GM12878 (cell line): ENCODE measurements at regions not wholly inside any gene's neighbourhood (a gene's known extent, or its start where the extent isn't known, plus 50 kb on each side); places are given as distances from the start of the nearest gene placed in this dataset.

ENCODE experiments used
- ATAC-seq: fragments of 200-7000 bp; cut with Tn5 transposase; 3 replicates; pipeline ENCODE4 v1.9.1; 2020; ENCODE audit warnings: mild to moderate bottlenecking, moderate library complexity
- BruUV-seq: library from RNA; stranded (reverse); fragments of 400-500 nt; replicated peaks from 2 replicates; lab custom pipeline; 2021; lab: Mats Ljungman, UMichigan
- CTCF ChIA-PET: fragments of 300-600 bp; sonication (Branson Sonifier 250); formaldehyde crosslinking; extraction: SDS; loops from one replicate; lab custom pipeline; 2021; ENCODE audit warnings: inconsistent platforms; lab: Yijun Ruan, JAX
- POLR2A ChIA-PET: fragments of 350-600 bp; formaldehyde crosslinking; extraction: SDS; loops from one replicate; lab custom pipeline; 2021; ENCODE audit warnings: inconsistent platforms; lab: Charles Lee
- RAD21 ChIA-PET: fragments of 300-600 bp; sonication (Branson Sonifier 250); formaldehyde crosslinking; loops from one replicate; lab custom pipeline; 2023; ENCODE audit warnings: antibody characterized with exemption; ENCODE audit not compliant: unreplicated experiment; lab: Charles Lee
- SMC1A ChIA-PET: fragments of 300-600 bp; sonication (Branson Sonifier 250); formaldehyde crosslinking; loops from one replicate; lab custom pipeline; 2023; ENCODE audit not compliant: unreplicated experiment, uncharacterized antibody; lab: Charles Lee
- DNase-seq: peaks from one replicate; pipeline ENCODE4 v3.0.0-alpha.2; 2011; ENCODE audit warnings: low read depth, low spot score
- FAIRE-seq: peaks from 3 replicates; lab custom pipeline; 2011; peaks lifted over from hg19 to GRCh38; lab: Jason Lieb, UNC
- H2AFZ ChIP-seq: 2 replicates; pipeline ENCODE4 v1.6.0; 2011; ENCODE audit warnings: low read depth, low read length, control low read depth; ENCODE audit not compliant: control insufficient read depth
- H3K27ac ChIP-seq: 2 replicates; pipeline ENCODE4 v1.5.1; 2011; ENCODE audit warnings: control low read depth; ENCODE audit not compliant: control insufficient read depth, insufficient read depth
- H3K27me3 ChIP-seq, 2 experiments: replicated peaks in 1 of 2; 2 replicates each; pipeline versions ENCODE4 v1.6.0 to v1.6.1; 2011; ENCODE audit warnings: low read length in 1 of 2; ENCODE audit not compliant: control insufficient read depth in 2 of 2, insufficient read depth in 2 of 2
- H3K36me3 ChIP-seq, 2 experiments: 2 replicates each; pipeline ENCODE4 v1.5.1; 2011; ENCODE audit warnings: low read length in 1 of 2; ENCODE audit not compliant: control insufficient read depth in 2 of 2, insufficient read depth in 2 of 2
- H3K4me1 ChIP-seq: 2 replicates; pipeline ENCODE4 v1.6.1; 2011; ENCODE audit warnings: mild to moderate bottlenecking, low read length, moderate library complexity, mixed read lengths; ENCODE audit not compliant: control insufficient read depth, insufficient read depth
- H3K4me2 ChIP-seq: 2 replicates; pipeline ENCODE4 v1.6.0; 2011; ENCODE audit warnings: control low read depth; ENCODE audit not compliant: control insufficient read depth, insufficient read depth
- H3K4me3 ChIP-seq: fragments of 200-600 bp; sonication (generic); 2 replicates; pipeline ENCODE4 v1.5.1; 2016
- H3K79me2 ChIP-seq: 2 replicates; pipeline ENCODE4 v1.6.0; 2011; ENCODE audit warnings: low read length; ENCODE audit not compliant: control insufficient read depth, insufficient read depth
- H3K9ac ChIP-seq: 2 replicates; pipeline ENCODE4 v1.8.0; 2011; ENCODE audit warnings: low read length, control low read depth, mixed read lengths; ENCODE audit not compliant: control insufficient read depth, insufficient read depth
- H3K9me3 ChIP-seq: replicated peaks from 3 replicates; pipeline ENCODE4 v1.5.1; 2011; ENCODE audit warnings: mild to moderate bottlenecking, low read length; ENCODE audit not compliant: control insufficient read depth, insufficient read depth
- H4K20me1 ChIP-seq: 2 replicates; pipeline ENCODE4 v1.6.0; 2011; ENCODE audit not compliant: control insufficient read depth, insufficient read depth
- ATF7 ChIP-seq: fragments of 450-650 bp; IDR thresholded peaks from 2 replicates; pipeline ENCODE4 v1.6.1; 2016; ENCODE audit warnings: low read depth, mild to moderate bottlenecking
- BMI1 ChIP-seq: fragments of 450-650 bp; IDR thresholded peaks from 2 replicates; pipeline ENCODE4 v1.6.1; 2016; ENCODE audit warnings: mild to moderate bottlenecking, moderate library complexity, borderline replicate concordance
- HDAC2 ChIP-seq: fragments of 200-600 bp; sonication (generic); IDR thresholded peaks from 2 replicates; pipeline ENCODE4 v1.6.1; 2017
- IKZF1 ChIP-seq: fragments of 450-650 bp; conservative IDR thresholded peaks from 2 replicates; pipeline ENCODE4 v1.6.1; 2017; ENCODE audit warnings: antibody characterized with exemption, mild to moderate bottlenecking
- MYC ChIP-seq: IDR thresholded peaks from 2 replicates; pipeline ENCODE4 v1.6.1; 2011; ENCODE audit warnings: mild to moderate bottlenecking, low read length, moderate library complexity, inconsistent platforms; ENCODE audit not compliant: insufficient read depth, insufficient replicate concordance, insufficient read length, severe bottlenecking
- NFYA ChIP-seq: IDR thresholded peaks from 2 replicates; pipeline ENCODE4 v1.6.1; 2011; ENCODE audit warnings: low read depth, mild to moderate bottlenecking, low read length, improper control_type of control experiment, borderline replicate concordance
- PML ChIP-seq: IDR thresholded peaks from 2 replicates; pipeline ENCODE4 v1.6.1; 2012; ENCODE audit warnings: low read length, inconsistent platforms
- PRDM15 ChIP-seq: fragments of 450-650 bp; formaldehyde crosslinking; IDR thresholded peaks from 2 replicates; pipeline ENCODE4 v1.4.0; 2020; ENCODE audit warnings: mild to moderate bottlenecking, moderate library complexity
- SRF ChIP-seq, 2 experiments: IDR thresholded peaks; 2 replicates each; pipeline ENCODE4 v1.6.1; 2011; ENCODE audit warnings: low read depth in 2 of 2, low read length in 2 of 2, mild to moderate bottlenecking in 1 of 2, moderate library complexity in 1 of 2
- TBL1XR1 ChIP-seq: IDR thresholded peaks from 2 replicates; pipeline ENCODE4 v1.6.1; 2012; ENCODE audit warnings: low read depth, low read length, improper control_type of control experiment
- whole genome bisulfite sequencing: methylation state at CpG from one replicate; pipeline ENCODE4 v1.1.6; 2016; ENCODE audit warnings: low lambda C conversion rate; ENCODE audit not compliant: insufficient replicate concordance, insufficient coverage; ENCODE audit errors: missing lambda C conversion rate; 5-methylcytosine and 5-hydroxymethylcytosine counted together
- in situ Hi-C: fragments of 300-500 bp; cut with MboI; formaldehyde crosslinking; loops from 9 replicates; pipeline ENCODE4 v1.14.3; 2018; ENCODE audit warnings: mixed read lengths
- intact Hi-C: fragments of 100-400 bp; cut with micrococcal nuclease; formaldehyde crosslinking; loops from one replicate; pipeline ENCODE4 v1.14.2; 2022; ENCODE audit not compliant: unreplicated experiment
- TF ChIP-seq, protein P1 (sequence below): fragments of 450-650 bp; IDR thresholded peaks from 2 replicates; pipeline ENCODE4 v1.6.1; 2016; ENCODE audit warnings: mild to moderate bottlenecking, moderate library complexity, borderline replicate concordance
- TF ChIP-seq, protein P2 (sequence below): fragments of 450-650 bp; IDR thresholded peaks from 2 replicates; pipeline ENCODE4 v1.6.1; 2017; ENCODE audit warnings: low read depth, mild to moderate bottlenecking, moderate library complexity

DNA sequence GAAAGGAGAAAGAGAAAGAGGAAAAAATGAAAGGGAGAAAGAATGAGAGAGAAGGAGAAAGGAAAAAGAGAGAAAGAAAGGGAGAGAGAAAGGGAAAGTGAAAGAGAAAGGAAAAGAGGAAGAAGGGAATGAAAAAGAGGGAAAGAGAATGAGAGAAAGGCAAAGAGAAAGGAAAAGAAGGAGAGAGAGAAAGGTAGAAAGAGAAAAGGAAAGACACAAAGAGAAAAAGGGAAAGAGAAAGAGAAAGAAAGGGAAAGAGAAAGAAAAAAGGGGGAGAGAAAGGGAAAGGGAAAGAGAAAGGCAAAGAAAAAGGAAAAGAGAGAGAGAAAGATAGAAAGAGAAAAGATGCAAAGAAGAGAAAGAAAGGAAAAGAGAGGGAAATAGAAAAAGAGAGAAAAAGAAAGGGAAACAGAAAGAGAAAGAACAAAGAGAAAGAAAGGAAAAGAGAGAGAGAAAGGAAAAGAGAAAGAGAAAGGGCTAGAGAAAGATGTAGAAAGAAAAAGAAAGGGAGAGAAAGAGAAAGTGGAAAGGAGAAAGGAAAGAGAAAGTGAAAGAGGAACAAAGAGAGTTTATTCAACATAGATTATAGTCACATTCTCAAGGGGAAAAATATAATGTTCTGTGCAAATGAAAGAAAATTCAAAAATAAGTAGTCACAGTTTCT, 165.2 kb downstream of the TMEM38B start (continued):
- TF ChIP-seq, protein P1, sequence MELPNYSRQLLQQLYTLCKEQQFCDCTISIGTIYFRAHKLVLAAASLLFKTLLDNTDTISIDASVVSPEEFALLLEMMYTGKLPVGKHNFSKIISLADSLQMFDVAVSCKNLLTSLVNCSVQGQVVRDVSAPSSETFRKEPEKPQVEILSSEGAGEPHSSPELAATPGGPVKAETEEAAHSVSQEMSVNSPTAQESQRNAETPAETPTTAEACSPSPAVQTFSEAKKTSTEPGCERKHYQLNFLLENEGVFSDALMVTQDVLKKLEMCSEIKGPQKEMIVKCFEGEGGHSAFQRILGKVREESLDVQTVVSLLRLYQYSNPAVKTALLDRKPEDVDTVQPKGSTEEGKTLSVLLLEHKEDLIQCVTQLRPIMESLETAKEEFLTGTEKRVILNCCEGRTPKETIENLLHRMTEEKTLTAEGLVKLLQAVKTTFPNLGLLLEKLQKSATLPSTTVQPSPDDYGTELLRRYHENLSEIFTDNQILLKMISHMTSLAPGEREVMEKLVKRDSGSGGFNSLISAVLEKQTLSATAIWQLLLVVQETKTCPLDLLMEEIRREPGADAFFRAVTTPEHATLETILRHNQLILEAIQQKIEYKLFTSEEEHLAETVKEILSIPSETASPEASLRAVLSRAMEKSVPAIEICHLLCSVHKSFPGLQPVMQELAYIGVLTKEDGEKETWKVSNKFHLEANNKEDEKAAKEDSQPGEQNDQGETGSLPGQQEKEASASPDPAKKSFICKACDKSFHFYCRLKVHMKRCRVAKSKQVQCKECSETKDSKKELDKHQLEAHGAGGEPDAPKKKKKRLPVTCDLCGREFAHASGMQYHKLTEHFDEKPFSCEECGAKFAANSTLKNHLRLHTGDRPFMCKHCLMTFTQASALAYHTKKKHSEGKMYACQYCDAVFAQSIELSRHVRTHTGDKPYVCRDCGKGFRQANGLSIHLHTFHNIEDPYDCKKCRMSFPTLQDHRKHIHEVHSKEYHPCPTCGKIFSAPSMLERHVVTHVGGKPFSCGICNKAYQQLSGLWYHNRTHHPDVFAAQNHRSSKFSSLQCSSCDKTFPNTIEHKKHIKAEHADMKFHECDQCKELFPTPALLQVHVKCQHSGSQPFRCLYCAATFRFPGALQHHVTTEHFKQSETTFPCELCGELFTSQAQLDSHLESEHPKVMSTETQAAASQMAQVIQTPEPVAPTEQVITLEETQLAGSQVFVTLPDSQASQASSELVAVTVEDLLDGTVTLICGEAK: peak; percentile 12; the same call in 1 of the 2 replicates
- TF ChIP-seq HDAC2: no peak
- TF ChIP-seq, protein P2, sequence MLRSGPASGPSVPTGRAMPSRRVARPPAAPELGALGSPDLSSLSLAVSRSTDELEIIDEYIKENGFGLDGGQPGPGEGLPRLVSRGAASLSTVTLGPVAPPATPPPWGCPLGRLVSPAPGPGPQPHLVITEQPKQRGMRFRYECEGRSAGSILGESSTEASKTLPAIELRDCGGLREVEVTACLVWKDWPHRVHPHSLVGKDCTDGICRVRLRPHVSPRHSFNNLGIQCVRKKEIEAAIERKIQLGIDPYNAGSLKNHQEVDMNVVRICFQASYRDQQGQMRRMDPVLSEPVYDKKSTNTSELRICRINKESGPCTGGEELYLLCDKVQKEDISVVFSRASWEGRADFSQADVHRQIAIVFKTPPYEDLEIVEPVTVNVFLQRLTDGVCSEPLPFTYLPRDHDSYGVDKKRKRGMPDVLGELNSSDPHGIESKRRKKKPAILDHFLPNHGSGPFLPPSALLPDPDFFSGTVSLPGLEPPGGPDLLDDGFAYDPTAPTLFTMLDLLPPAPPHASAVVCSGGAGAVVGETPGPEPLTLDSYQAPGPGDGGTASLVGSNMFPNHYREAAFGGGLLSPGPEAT: 0 out of 2 replicates have a peak, but pooled peaks have one; percentile 20
- peak; percentile 15; the same call in 1 of the 2 replicates for TF ChIP-seq BMI1

DNA sequence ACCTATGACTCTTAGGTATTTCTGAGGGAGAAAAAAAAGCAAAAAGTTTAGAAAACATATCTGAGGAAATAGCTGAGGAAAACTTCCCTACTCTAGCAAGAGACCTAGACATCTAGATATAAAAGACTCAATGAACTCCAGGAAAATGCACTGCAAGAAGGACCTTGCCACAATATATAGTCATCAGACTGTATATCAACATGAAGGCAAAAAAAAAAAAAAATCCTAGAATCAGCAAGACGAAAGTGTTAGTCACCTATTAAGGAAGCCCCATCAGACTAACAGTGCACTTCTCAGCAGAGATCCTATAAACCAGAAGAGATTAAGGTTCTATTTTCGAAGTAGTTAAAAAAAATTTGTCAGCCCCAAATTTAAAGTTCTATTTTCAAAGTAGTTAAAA, 166.2 kb downstream of the TMEM38B start:
- in situ Hi-C loops: no loop called here
- intact Hi-C loops: no loop called here
- Histone ChIP-seq H3K36me3 (no peaks in the 10 kb centered on the region), H4K20me1 (no peaks in the 10 kb centered on the region), H3K27ac (no peak overlapping the region), H3K9ac (no peak overlapping the region), H3K9me3 (no peaks in the 10 kb centered on the region), H3K27me3 (no peaks in the 10 kb centered on the region), H3K79me2 (no peaks in the 10 kb centered on the region), H3K4me1 (no peaks in the 10 kb centered on the region), H3K4me2 (no peak overlapping the region), H3K4me3 (no peak overlapping the region), H2AFZ (no peak overlapping the region)
- ChIA-PET CTCF (interaction anchor here (1.1 to 1.6 kb wide), 3 partner anchors 9 to 20 kb away, joined by 3 to 9 read pairs (median 3); no protein-coding TSS in a partner anchor), POLR2A (no interaction called here), SMC1A (interaction anchor here (0.6 to 1.1 kb wide), 2 partner anchors 9 to 1008 kb away, joined by 3 read pairs; no protein-coding TSS in a partner anchor), RAD21 (no interaction called here)
- DNase-seq (no peak), FAIRE-seq (no peak), ATAC-seq (no peak)
- WGBS: 25% methylated on average over 2 of the region's 2 CpGs
- no TSS peak for BruUV-seq
- TF ChIP-seq IKZF1 (no peak), MYC (no peak), PML (no peak), TBL1XR1 (no peak), ATF7 (no peak), PRDM15 (CRISPR knock-in tag) (no peak), SRF (IDR thresholded peaks at IDR 0.05; ENCODE audit: low read depth in 2 of 2, low read length in 2 of 2) (no peak), NFYA (no peak)
